Stimulated activated CD4-positive, alpha-beta T cell treated with anti-CD3 and anti-CD28 coated beads, Interleukin-4, amount 100 ng/mL, for 1 hour (primary cell): ENCODE measurements at regions not wholly inside any gene's neighbourhood (a gene's known extent, or its start where the extent isn't known, plus 50 kb on each side); places are given as distances from the start of the nearest gene placed in this dataset.

Experiments used
- DNase-seq: peaks from one replicate; pipeline ENCODE4 v3.0.0-alpha.2; 2020

GRCh38 chr9:89554307-89555035 is 50.3 kb upstream of the GADD45G start:
- DNase-seq: no peak

DNA sequence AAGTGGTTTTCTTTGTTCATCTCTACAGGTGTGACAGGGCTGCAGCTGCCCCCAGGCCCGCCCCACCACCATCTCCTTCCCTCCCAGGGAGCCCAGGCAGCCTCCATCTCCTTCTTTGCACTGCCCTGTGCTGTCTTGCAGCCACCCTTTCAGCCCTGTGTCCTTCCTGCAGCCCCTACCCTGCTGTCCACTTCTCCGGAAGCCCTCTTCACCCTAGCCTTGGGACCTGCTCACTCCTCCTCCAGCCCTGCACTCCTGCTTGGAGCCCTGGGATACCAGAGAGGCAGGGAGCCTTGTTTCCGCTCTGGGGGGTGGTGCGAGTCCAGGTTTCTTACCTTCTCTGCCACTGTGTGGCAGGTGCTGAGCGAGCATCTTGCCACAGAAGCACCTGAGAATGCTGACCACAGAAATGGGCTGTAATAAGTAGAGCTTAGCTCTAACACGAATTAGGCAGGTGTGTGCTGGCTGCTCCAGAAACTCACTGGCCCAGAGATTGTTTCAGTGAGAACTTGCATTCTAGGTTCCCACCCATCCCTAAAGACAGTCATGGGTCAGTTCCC is 51.3 kb upstream of the GADD45G start:
- DNase-seq: no peak

DNA sequence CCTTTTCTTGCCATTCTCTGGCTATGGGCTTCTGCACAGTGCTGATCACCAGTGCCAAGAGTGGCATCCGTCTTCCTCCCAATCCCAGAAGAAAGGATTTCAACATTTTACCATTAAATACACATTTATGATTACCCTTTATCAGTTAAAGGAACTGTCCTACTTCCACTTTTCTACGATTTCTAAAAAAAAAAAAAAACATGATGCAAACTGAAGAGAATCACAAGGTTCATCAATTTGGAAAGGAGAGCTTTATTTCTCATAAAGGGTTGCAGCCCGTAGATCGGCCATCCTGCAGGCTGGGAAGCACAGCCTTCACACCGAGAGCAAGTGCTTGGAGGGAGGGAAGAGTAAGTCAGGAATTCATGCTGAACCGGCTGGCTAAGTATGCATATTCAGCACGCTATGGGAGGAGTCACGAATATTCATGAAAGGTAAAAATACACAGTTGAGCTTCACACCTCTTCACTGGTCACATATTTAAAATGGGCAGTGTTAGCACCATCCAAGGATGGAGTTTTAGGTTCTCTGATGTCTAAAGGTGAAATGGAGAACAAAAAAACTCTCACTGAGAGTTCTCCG is 52.5 kb upstream of the SEMA4D start:
- DNase-seq: no peak

- DNase-seq: peak; percentile 90
Measured at GRCh38 chr9:89549031-89549644, 51.2 kb upstream of the SEMA4D start.

GRCh38 chr9:89548071-89548638 is 50.2 kb upstream of the SEMA4D start:
- DNase-seq: no peak
